RKO (cell line): ENCODE measurements at regions not wholly inside any gene's neighbourhood (a gene's known extent, or its start where the extent isn't known, plus 50 kb on each side); places are given as distances from the start of the nearest gene placed in this dataset.
"Not testable (repeated sequence)": the region's sequence is repeated elsewhere in the genome, so short reads cannot be mapped to it uniquely, and the experiment has no call there.

Experiments used
- DNase-seq: peaks from one replicate; pipeline ENCODE4 v3.0.0-alpha.2; 2016; ENCODE audit warnings: low spot score

DNA sequence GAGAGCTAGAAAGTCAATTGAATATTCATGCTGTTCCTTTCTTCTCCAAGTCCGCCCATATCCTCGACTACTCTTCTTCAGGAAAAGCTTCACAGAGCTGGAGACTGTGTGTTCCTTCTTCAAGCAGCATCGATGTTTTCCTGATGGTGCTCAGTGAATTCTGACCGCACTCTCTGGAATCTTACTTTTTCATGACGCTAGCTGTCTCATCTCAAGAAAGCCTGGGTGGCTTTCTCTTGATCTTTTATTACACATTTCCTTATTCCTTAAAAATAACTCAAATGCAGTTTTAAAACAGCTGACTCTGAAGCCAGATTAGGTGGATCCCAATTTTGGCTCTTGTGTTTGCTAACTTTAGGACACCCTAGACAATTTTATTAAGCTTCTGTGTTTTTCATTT is 1245.1 kb upstream of the LRRTM1 start:
- DNase-seq, result no peak

DNA sequence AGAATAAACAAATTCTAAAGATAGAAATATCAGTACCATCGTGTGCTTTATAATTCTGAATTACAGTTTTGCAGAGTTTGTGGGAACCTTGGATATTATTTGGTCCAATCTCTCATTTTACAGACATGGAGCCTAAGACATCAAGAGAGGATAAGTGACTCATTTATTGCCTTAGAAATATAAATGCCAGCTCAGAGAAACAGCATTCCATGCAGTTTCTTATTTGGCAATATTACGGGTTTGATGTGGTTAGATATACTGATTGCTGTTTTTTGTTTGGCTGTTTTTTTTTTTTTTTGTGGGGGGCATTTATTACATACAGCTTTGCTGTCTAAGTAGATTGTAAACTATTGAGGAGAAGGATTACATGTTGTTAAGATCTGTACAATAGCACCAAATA is 1241.1 kb upstream of the LRRTM1 start:
- no peak for DNase-seq

DNA sequence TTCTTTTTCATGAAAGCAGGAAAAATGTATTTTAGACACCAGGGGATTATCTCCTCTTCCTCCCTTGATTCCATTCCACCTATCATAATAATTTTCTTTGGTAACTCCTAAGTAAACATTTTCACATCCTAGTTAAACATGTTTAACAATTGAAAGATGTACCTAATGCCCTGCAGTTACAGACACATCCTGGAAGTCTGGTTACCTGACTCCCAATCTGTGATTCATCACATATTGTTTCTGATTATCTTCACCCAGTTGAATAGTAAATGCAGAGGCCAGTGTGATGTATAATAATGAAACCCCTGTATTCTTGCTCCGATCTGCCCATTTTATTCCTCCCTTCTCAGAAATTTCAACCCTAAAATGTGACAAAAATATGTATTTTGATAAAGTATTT is 1237.6 kb upstream of the LRRTM1 start:
- no peak for DNase-seq

DNA sequence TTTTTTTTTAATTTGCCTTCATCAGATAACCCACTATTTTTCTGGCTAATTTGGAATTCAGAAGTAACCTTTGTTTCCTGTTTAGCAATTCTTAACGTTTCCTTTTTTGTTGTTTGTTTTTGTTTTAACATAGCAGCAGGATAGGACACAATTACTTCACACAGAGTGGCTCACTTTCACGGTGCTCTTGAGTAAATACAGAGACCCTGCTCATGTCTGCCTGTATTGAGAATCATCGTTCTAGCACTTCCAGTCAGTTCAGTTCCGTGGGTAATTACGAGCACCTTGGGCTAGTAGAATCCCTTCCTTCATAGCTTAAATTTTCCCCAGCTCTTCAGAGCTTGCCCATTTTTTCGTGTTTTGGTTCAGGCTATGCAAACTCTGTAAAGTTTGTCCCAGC is 1225.4 kb upstream of the LRRTM1 start:
- no peak for DNase-seq

DNA sequence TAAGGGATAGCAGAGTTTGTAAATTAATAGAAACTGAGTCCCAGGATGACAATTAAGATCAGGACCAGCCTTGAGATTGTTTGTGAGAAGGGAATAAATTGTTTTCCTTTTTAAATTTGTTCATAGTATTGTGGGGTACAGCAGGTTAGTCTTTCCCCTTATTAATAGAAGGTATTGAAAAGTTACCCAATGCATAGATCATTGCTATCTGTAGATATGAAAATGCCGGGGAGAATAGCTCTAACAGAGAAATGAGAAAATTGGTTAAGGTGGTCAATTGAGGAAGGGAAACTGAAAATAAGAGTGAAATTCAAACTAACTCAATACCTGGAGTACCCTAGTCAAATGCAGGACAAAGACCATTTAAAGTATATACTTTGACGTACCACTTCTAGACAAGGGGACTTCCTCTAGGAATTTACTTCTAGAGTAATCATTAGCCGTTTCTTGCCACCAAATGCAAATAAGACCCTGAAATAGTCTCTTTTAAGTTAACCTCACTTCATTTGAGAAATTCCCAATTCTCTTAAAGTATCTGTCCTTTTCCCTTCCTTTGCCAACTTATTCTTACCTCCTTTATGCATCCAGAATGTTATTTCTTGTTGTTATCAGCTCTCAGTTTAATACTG is 1224.4 kb upstream of the LRRTM1 start:
- no peak for DNase-seq

DNA sequence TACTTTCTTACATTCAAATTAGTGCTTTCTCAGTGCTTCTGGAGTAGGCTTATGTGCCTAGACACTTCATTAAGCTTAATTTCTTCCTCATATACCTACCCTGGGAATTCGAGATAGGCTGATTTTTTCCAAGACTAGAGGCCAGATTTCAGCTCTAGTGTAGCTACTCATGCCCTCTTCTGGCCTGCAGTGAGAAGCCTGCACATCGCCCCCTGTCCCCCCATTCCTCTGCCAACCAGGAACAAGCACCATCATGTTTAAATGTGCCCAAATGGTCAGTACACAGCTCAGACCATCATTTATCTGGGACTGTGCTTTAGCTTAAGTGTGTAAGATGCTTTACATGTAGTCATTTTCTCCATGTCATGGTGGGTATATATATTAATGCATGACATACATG is 1218.8 kb upstream of the LRRTM1 start:
- DNase-seq, result no peak

DNA sequence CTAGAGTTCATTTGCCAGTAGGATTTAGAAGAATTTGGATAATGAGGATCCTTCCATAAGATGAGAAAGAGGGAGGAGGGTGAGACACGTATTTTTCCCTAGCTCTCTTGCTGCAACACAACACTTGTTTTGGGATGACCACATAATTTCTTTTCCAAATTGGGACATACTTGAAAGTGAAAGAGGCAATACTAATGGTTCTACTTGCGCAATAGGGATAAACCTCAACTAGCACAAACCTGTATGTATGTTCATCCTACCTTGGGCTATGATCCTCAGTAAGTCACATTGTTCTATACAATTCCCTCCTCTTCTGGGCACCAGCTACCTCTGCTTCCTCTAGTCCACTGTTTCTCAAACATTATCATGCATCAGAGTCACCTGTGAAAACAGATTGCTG is 1208.8 kb upstream of the LRRTM1 start:
- no peak for DNase-seq

DNA sequence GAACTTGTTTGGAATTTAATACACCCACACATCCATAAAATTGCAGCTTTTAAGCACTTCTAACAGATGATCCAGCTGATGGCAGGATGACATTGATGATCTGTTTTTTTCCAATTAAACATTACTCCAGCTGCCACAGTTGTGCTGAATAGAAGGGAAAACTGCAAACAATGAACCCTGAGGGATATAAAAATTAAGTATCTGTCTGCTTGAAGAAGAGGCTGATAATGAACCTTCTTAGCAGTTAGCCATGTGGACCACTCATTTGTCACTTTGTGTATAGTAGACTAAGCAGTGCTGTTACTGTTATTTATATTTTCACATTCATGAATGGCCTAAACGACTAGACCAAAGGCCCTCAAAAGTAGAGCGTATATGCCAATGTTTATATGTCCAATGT is 1201.0 kb upstream of the LRRTM1 start:
- DNase-seq, result no peak

DNA sequence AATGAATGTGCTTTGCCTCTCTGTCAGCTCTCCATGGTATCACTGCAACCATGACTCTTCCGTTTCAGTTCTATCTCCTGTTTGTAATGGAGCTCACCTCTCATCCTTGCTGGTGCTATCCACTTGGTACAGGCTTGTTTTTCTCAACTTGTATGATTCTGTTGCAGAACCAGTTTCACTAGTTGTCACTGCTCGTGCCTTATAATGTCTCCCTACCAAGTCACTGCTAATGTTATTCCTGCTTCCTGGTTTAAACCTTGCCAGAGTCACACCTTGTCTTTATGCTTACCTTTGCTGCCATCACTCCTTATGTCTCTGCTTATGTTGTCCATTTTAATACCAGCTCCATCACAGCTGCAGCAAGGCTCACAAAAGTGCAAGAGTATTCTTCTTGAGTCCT is 1191.0 kb upstream of the LRRTM1 start:
- no peak for DNase-seq

DNA sequence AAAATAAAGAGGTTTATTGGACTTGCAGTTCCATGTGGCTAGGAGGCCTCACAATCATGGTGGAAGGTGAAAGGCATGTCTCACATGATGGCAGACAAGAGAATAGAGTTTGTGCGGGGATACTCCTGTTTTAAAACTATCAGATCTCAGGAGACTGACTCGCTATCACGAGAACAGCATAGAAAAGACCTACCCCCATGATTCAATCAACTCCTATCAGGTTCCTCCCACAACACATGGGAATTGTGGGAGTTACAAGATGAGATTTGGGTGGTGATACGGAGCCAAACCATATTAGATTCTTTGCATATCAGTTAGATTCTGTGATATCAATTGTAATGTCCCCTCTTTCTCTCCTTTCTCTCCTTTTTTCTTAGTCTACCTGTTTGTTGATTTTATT is 1178.7 kb upstream of the LRRTM1 start:
- no peak for DNase-seq

DNA sequence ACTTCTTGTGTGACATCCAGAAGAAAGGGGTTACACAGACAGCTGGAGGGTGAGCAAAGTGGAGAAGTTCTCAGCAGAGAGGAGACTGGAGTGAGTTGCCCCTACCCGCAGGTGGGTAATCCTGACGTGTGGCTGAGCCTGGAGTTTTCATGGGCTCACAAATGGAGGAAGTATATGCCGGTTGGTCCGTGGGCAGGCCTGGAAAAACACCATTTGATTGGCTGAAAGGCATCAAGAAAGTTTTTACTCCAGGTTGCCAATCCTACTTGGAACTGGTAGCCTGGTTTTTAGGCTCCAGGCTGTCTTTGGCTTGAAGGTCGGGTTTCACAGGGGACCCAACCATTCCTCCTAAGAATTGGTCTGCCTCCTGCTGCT is 1177.4 kb upstream of the LRRTM1 start:
- no peak for DNase-seq

DNA sequence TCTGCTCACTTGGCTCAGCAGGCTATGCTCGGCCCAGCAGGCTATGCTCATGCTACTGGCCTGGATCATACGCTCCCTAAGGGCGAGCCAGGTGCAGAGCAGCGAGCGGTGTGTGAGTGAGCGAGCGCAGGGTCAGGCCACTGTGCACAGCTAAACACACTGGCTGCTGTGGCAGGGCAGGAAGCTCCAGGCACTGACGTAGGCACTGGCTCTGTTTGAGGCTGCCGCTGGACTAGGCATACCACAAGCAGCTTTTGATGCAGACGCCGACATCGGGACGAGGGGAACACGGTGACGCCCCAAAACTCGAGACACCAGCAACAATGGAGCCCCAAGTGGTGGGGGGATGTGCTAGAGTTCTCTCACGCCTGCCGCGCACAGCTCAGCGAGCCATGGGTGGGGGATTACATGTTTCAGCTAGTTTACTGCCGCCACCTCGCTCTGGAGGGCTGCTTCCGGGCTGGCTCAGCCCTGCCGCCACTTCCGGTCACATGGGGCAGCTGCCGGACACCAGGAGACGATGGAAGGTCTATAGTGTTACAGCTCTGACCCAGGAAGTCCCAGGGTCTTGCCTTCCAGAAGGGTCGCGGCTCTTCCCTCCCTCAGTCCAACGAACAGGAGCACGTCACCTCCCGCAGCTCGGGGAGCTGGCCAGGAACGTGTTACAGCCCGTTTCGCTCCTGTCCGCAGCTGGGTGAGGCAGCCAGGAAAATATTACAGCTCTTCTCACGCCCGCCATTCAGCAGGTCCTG is 1176.9 kb upstream of the LRRTM1 start:
- DNase-seq, result no peak

DNA sequence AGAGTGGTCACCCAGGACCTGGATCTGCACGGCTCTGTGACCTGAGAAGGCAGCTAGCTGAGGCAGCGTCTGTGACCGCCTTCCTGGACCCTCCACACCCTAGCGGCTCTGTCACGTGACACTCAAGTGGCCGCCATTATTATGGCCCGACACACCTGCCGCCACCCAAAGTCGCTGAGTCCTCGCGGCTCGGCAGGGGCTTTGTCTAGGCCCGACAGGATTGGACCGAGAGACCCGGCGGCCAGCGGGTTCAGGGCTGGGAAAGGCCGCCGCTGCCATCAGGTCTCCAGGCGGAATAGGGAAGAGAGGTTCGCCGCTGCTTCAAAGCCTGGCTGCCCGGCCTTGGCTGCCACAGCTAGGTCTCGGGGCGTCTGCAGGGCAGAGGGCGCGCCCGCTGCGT is 1162.5 kb upstream of the LRRTM1 start:
- no peak for DNase-seq

DNA sequence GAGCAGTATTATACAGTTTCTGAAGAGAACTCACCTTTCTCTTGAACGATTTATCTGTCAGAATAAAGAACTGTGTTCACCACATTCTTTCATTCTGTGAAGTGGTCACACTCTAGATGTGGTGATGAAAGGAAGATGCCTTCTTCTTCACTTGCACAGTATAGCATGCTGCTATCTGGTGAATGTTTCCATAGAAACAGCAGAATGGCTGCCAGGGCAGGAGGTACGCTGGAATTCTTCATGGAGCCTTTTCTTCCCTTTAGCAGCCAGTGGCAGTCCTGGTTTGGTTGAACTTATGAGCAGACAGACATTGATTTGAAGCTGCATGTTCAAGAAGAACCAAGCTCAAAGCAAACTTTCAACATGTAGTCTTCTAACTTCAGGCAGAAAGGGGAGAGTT is 1157.9 kb upstream of the LRRTM1 start:
- no peak for DNase-seq

DNA sequence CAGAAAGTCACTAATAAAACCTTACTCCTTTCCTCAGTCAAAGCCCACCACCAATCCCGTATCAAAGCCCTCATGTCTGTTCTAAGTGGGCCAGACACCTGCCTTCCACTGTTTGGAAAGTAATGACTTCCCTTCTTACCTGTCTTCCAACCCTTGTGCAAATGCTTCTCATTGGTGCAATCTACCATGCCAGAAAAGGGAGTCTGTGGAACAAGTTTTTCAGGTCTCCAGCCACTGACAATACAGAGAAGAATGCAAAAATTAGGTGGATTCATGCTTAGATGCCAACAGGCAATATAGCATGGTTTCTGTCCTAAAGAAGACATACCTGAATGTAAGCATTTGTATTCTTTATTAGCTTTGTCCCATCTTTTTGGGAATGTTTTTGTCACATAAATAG is 1140.6 kb upstream of the LRRTM1 start:
- DNase-seq, result no peak

DNA sequence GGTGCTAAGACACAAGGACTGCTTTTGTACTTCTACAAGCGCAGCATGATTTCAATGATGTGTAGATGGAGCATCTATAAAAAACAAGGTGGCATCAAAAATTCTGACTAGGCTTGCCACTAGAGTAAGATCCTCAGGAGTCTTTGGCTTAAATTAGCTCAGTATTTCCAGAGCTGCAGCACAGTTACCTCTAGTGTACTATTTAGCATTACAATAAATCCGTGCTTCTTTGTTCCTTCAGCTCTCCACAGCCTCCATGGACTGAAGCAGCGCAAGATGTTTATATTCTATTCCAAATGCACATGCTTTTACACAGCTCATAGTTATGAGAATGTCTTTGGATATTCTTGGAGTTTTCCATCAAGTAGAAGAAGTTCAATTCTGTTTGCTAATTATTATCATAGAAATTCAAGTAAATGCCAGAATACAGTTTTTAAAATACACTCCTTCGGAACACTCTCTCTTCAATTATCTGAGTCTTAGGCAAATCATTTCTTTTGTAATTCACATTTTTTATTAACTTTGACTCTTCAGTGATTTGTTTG is 1133.0 kb upstream of the LRRTM1 start:
- DNase-seq, result no peak

DNA sequence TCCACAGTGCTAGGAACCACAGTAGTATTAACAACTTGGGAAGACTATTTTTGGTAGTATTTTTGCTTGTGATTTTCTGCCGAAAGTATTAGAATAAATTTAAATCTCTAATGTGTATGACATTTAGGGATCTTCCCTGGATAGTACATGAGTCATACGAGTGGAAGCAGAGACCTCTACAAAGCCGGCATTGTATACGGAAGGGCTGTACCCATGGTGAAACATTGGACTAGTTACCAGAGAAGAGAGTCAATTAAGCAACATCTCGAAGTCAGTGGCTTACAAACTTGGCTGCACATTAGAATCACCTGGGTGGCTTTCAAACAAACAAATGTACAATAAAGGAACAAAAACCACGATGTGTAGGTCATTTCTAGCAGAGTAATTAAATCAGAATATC is 1131.7 kb upstream of the LRRTM1 start:
- no peak for DNase-seq

DNA sequence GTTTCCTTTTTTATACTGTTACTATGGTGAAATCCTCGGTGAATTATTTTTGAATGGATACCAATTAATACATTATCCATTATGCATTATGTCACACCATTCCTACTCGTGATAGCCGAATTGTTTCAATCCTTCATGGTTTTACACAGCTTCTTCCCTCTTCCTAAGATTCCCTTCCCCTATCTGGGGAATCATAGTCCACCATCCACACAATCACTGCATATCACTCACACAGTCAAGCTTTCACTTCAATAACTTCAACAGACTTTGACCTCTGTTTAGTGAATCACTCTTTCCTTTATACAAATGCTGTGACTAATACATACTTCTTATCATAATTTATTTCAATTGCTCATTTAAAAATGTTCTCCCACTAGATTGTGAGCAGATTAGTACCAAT is 1108.1 kb upstream of the LRRTM1 start:
- DNase-seq, result no peak

DNA sequence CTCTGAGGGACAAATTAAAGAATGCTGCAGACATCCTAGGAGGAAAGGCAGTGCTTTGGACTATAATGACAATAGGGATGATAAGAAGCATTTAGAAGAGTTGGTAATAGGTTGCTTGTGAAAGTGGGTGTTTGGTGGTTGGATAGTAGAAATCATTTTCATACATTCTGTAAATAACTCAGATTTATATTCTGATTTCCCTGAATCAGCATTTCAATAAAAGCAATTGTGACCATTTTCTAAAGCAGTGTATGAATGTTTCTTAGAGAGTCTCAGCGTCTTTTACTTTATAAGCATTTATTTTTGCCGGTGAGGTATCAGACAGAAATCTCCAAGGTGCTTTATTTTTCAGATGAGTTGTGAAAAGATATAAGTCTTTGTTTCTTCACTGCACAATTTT is 1099.0 kb upstream of the LRRTM1 start:
- no peak for DNase-seq

DNA sequence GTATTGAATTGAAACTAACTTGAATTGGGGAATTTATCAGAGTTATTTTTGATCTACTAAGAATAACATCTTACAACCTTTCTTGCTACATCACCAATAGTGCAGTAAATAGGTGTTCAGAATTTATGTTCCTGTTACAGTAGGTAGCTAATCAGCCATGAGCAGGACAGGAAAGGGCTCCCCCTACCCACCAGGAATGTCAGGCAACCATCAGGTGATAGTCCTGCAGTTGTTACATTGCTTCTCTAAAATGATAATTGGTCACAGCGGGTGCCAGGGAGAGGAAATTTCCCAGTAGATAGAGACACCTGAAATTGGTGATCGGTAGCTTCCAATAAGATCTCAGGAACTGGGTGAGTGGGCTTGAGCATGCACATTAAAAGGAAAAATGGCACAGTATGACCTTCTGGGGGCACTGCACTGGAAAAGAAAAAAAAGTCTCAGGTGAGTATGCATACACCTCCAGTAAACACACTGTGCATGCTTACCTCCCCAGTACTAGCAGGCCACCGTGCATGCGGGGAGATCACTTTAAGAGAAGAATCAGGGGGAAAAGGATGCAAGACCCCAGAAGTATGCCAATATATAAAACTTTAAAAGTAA is 1092.0 kb upstream of the LRRTM1 start:
- DNase-seq, result no peak

DNA sequence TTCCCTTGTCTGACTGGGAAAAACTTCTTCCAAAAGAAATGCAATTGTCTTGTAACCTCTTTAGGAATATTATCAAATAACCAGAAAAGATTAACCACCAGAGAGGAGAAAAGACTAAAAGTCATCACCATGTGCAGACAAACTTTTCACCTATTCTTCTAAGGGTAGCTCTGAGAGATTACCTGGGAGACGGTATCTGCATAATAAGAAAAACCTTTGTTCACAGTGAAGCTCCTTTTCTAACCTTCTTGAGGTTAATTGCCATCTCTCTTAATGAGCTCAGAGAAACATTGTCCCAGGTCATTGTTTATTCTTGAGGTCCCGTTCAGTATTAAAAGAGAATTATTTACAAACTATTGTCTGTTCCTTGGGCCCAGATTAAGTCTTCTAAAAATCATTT is 1091.2 kb upstream of the LRRTM1 start:
- no peak for DNase-seq

DNA sequence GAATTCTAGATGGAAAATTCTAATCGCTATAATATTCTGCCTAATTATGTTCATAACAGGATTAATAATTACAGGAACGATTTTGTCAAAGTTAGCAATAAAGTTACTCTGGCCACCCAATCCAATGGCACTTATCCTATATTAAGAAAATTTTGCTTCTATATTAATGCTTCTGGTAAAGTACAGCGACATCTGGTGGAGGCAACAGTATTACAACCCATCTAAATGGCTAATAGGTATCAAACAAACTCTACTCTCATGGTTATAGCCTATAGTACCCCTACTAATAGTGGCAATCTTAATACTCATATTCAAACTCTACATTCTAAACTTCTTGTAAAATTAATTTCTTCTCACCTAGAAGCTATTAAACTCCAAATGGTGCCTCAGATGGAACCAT is 1084.7 kb upstream of the LRRTM1 start:
- DNase-seq, result peak; percentile 0

DNA sequence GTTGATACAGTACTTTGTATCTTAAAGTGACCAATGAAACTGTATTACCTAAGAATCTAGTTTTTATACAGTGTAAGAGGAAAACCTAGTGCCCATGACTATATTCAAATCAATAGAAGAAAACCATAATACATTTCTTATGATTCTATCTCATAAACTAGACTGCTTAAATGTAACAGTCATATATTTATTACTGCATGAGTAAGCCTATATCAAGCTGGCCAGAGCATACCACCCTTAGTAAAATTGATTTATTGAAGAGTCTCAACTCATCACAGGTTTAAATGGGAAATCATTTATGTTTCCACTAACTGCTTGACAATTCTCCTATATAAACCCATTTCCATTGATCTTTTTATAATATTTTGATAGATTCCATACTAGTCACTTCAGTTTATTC is 1059.2 kb upstream of the LRRTM1 start:
- DNase-seq, result no peak

DNA sequence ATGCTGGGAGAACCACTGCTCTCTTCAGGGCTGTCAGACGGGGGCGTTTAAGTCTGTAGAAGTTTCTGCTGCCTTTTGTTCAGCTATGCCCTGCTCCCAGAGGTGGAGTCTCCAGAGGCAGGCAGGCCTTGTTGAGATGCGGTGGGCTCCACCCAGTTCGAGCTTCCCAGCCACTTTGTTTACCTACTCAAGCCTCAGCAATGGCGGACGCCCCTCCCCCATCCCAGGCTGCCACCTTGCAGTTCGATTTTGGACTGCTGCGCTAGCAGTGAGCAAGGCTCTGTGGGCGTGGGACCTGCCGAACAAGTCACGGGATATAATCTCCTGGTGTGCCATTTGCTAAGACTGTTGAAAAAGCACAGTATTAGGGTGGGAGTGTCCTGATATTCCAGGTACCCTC is 1057.9 kb upstream of the LRRTM1 start:
- DNase-seq, result not testable (repeated sequence)
